ENCODE measurements at regions not wholly inside any gene's neighbourhood (a gene's known extent, or its start where the extent isn't known, plus 50 kb on each side); places are given as distances from the start of the nearest gene placed in this dataset.

DNA sequence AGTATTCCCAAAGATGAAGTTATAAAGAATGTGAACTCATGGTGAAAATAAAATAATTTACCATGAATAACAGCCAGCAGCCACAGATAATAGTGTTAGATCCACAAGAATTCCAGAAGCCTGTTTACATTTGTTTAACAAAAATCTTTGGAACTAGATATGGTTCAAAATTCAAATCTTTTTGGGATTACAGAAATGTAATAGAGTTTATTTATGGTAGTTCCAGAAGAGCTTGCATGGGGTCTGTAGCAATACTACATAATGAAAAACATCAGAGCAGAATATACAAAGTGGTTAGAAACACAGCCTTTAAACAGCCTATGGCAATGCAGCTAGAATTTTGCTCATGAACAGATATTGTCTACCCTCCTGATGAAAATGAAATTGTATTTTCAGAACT, 179.1 kb downstream of the RDH14 start:
- TF ChIP-seq, protein P1, sequence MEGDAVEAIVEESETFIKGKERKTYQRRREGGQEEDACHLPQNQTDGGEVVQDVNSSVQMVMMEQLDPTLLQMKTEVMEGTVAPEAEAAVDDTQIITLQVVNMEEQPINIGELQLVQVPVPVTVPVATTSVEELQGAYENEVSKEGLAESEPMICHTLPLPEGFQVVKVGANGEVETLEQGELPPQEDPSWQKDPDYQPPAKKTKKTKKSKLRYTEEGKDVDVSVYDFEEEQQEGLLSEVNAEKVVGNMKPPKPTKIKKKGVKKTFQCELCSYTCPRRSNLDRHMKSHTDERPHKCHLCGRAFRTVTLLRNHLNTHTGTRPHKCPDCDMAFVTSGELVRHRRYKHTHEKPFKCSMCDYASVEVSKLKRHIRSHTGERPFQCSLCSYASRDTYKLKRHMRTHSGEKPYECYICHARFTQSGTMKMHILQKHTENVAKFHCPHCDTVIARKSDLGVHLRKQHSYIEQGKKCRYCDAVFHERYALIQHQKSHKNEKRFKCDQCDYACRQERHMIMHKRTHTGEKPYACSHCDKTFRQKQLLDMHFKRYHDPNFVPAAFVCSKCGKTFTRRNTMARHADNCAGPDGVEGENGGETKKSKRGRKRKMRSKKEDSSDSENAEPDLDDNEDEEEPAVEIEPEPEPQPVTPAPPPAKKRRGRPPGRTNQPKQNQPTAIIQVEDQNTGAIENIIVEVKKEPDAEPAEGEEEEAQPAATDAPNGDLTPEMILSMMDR (conservative IDR thresholded peaks at IDR 0.05 in 1 of 2, IDR thresholded peaks at IDR 0.05 in 1 of 2; ENCODE audit: extremely low read depth in 1 of 2, insufficient read depth in 1 of 2, low read depth in 1 of 2, low read length in 2 of 2) = no peak
- no peak for TF ChIP-seq EZH2 (IDR thresholded peaks at IDR 0.05; ENCODE audit: borderline replicate concordance, low read length)
